B cell (primary cell): ENCODE measurements at regions not wholly inside any gene's neighbourhood (a gene's known extent, or its start where the extent isn't known, plus 50 kb on each side); places are given as distances from the start of the nearest gene placed in this dataset.
"Not testable (repeated sequence)": the region's sequence is repeated elsewhere in the genome, so short reads cannot be mapped to it uniquely, and the experiment has no call there.

ENCODE experiments used
- CTCF ChIP-seq: fragments of 200-600 bp; IDR thresholded peaks from one replicate; pipeline ENCODE4 v1.8.0; 2022; ENCODE audit warnings: antibody characterized with exemption, mild to moderate bottlenecking
- EZH2 ChIP-seq: IDR thresholded peaks from 2 replicates; pipeline ENCODE4 v1.6.1; 2012; ENCODE audit warnings: borderline replicate concordance, low read depth, mild to moderate bottlenecking, moderate library complexity, low read length; ENCODE audit not compliant: insufficient read depth, poor library complexity, severe bottlenecking

GRCh38 chr20:30348932-30349331 lies 908.5 kb upstream of the DEFB115 start:
- peak; percentile 26 for TF ChIP-seq CTCF
- TF ChIP-seq EZH2: not testable (repeated sequence)
